ENCODE measurements at regions not wholly inside any gene's neighbourhood (a gene's known extent, or its start where the extent isn't known, plus 50 kb on each side); places are given as distances from the start of the nearest gene placed in this dataset.

DNA sequence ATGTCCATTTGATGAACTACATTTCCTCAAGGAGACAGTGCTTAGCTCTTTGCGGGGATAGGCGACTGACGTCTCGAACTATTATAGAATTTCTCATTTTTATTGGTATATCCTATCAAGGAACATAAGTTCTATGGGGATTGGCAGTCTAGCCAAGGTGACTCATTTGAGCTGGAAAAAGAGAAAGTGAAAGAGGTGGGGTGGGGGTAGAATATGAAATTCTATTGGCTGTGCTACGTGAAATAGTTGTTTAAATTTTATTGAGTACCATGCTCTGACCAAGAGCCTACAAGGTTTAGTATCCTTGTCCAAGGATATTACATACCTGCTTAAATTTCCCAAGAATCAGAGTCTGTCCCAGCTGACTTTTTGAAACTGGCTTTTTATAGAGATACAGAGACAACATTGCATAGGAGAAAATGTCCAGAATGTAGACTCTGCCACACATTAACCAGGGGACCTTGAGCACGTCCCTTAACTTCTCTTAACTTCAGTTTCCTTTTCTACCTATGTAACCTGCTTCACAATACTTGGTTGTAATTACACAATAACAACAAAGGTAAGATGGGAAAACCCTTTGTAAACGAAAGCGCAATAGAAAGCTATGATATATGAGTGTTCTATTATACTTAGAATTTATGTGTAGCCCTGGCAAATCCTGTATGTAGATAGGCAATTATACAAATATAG is 226.4 kb upstream of the WWC1 start:
- Mint-ChIP-seq H3K36me3 (ENCODE audit: low read depth) (no peaks in the 10 kb centered on the region), H3K27me3 (ENCODE audit: low read depth) (no peaks in the 10 kb centered on the region), H3K27ac (no peak overlapping the region), H3K4me3 (no peak overlapping the region), H3K4me1 (ENCODE audit: low read depth) (no peaks in the 10 kb centered on the region), H3K9me3 (no peaks in the 10 kb centered on the region)
- no peak for DNase-seq (ENCODE audit: low spot score)

GRCh38 chr5:168066536-168067208 is 224.8 kb upstream of the WWC1 start:
- no peak for DNase-seq (ENCODE audit: low spot score)
- H3K9me3 Mint-ChIP-seq: no peaks in the 10 kb centered on the region
- H3K27me3 Mint-ChIP-seq (ENCODE audit: low read depth): peaks cover 3% of the 10 kb centered on the region
- no peak overlapping the region for H3K4me3 Mint-ChIP-seq
- H3K36me3 Mint-ChIP-seq (ENCODE audit: low read depth): no peaks in the 10 kb centered on the region
- no peaks in the 10 kb centered on the region for H3K4me1 Mint-ChIP-seq (ENCODE audit: low read depth)
- no peak overlapping the region for H3K27ac Mint-ChIP-seq

- no peaks in the 10 kb centered on the region for H3K9me3 Mint-ChIP-seq
Observed at GRCh38 chr5:168070761-168071160, 220.7 kb upstream of the WWC1 start.

GRCh38 chr5:168072665-168073064 is 218.8 kb upstream of the WWC1 start:
- Mint-ChIP-seq H3K4me3 (no peak overlapping the region), H3K27ac (no peak overlapping the region), H3K4me1 (ENCODE audit: low read depth) (peaks cover 8% of the 10 kb centered on the region), H3K36me3 (ENCODE audit: low read depth) (no peaks in the 10 kb centered on the region), H3K27me3 (ENCODE audit: low read depth) (peaks cover 6% of the 10 kb centered on the region), H3K9me3 (no peaks in the 10 kb centered on the region)
- DNase-seq (ENCODE audit: low spot score): no peak

More at GRCh38 chr5:168070761-168071160, 220.7 kb upstream of the WWC1 start:
- Mint-ChIP-seq H3K4me3 (no peak overlapping the region), H3K27me3 (ENCODE audit: low read depth) (peaks cover 6% of the 10 kb centered on the region), H3K4me1 (ENCODE audit: low read depth) (peaks cover 8% of the 10 kb centered on the region), H3K27ac (no peak overlapping the region), H3K36me3 (ENCODE audit: low read depth) (no peaks in the 10 kb centered on the region)
- no peak for DNase-seq (ENCODE audit: low spot score)

GRCh38 chr5:168073311-168073710 is 218.1 kb upstream of the WWC1 start:
- H3K4me3 Mint-ChIP-seq: no peak overlapping the region
- no peaks in the 10 kb centered on the region for H3K9me3 Mint-ChIP-seq
- H3K27ac Mint-ChIP-seq: no peak overlapping the region
- no peaks in the 10 kb centered on the region for H3K36me3 Mint-ChIP-seq (ENCODE audit: low read depth)
- peaks cover 6% of the 10 kb centered on the region for H3K27me3 Mint-ChIP-seq (ENCODE audit: low read depth)
- peaks cover 8% of the 10 kb centered on the region for H3K4me1 Mint-ChIP-seq (ENCODE audit: low read depth)
- DNase-seq (ENCODE audit: low spot score): no peak

DNA sequence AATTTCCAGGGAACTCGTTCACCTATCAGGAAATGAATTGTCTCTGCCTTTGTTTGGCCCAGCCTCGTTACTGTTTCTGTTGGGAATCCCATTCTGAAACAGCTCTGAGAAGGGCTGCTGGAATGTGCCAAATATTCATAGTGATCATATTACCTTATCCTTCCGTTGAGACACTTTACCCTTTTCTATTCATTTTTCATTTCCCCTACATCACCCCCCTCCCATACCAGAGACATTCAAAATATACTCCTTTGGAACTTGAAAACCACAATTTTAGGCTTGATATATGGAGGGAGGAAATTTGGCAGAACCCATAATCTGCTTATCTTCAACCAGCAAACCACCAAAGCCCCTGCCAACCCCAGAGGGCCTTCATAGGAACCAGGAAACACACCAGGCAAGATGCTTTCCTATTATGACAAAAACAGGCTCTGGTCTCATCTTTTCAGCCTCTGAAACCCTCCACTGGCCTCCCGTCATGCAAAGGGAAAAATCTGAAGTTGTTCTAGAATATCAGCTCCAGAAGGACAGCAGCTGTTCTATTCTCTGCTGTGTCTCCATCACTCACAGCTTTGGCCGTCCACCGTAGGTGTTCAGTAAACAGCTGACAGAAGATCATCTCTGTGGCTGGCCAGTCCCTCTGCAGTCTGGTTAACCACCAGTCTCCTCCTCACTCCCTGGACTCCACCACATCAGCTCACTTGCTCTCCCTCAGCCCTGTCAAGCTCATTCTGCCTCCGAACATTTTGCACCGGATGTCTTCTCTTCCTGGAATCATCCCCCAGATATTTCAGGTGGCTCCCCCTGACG is 217.2 kb upstream of the WWC1 start:
- Mint-ChIP-seq H3K27me3 (ENCODE audit: low read depth) (peaks cover 6% of the 10 kb centered on the region), H3K36me3 (ENCODE audit: low read depth) (no peaks in the 10 kb centered on the region), H3K4me3 (no peak overlapping the region), H3K9me3 (no peaks in the 10 kb centered on the region), H3K4me1 (ENCODE audit: low read depth) (peaks cover 8% of the 10 kb centered on the region), H3K27ac (no peak overlapping the region)
- DNase-seq (ENCODE audit: low spot score): no peak

- no peak for DNase-seq (ENCODE audit: low spot score)
- Mint-ChIP-seq H3K4me1 (ENCODE audit: low read depth) (peaks cover 8% of the 10 kb centered on the region), H3K4me3 (no peak overlapping the region), H3K36me3 (ENCODE audit: low read depth) (no peaks in the 10 kb centered on the region), H3K27me3 (ENCODE audit: low read depth) (peaks cover 6% of the 10 kb centered on the region), H3K27ac (no peak overlapping the region), H3K9me3 (no peaks in the 10 kb centered on the region)
Observed at GRCh38 chr5:168075387-168075786, 216.1 kb upstream of the WWC1 start.

- Mint-ChIP-seq H3K4me3 (no peak overlapping the region), H3K36me3 (ENCODE audit: low read depth) (no peaks in the 10 kb centered on the region), H3K27ac (no peak overlapping the region), H3K4me1 (ENCODE audit: low read depth) (peaks cover 8% of the 10 kb centered on the region), H3K27me3 (ENCODE audit: low read depth) (peaks cover 3% of the 10 kb centered on the region), H3K9me3 (no peaks in the 10 kb centered on the region)
- no peak for DNase-seq (ENCODE audit: low spot score)
Observed at GRCh38 chr5:168076561-168076991, 214.9 kb upstream of the WWC1 start.

GRCh38 chr5:168085261-168086031 is 206.0 kb upstream of the WWC1 start:
- DNase-seq (ENCODE audit: low spot score): no peak
- Mint-ChIP-seq H3K27ac (no peak overlapping the region), H3K9me3 (peaks cover 5% of the 10 kb centered on the region)

DNA sequence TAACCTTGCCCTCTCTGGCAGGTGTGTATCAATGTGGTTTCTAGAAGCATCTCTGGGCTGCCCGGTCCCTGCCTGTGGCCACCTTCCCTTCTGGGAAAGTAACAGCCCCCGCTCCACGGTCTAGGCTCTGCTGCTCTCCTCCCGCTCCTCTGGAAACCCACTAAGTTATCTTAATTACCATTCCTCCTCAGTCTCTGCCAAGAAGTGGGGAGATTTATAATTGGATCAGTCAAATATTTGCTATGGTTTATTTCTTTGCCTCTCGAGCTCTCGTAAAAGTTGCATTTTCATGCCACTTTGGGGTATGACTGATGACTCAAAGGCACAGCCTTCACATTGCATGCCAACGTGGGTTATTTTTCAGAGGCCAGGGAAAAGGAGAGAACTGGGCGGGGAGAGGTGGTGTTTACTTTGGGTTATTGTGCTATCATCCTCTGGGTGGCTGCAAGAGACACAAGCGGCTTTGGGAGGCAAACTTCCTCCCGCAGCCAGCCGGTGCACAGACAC is 205.3 kb upstream of the WWC1 start:
- H3K27me3 Mint-ChIP-seq (ENCODE audit: low read depth): no peaks in the 10 kb centered on the region
- no peak for DNase-seq (ENCODE audit: low spot score)
- no peak overlapping the region for H3K27ac Mint-ChIP-seq
- H3K4me1 Mint-ChIP-seq (ENCODE audit: low read depth): peaks cover 5% of the 10 kb centered on the region
- peaks cover 5% of the 10 kb centered on the region for H3K9me3 Mint-ChIP-seq
- no peaks in the 10 kb centered on the region for H3K36me3 Mint-ChIP-seq (ENCODE audit: low read depth)
- H3K4me3 Mint-ChIP-seq: no peak overlapping the region

More at GRCh38 chr5:168085261-168086031, 206.0 kb upstream of the WWC1 start:
- peaks cover 5% of the 10 kb centered on the region for H3K4me1 Mint-ChIP-seq (ENCODE audit: low read depth)
- H3K27me3 Mint-ChIP-seq (ENCODE audit: low read depth): no peaks in the 10 kb centered on the region
- H3K4me3 Mint-ChIP-seq: no peak overlapping the region
- no peaks in the 10 kb centered on the region for H3K36me3 Mint-ChIP-seq (ENCODE audit: low read depth)

DNA sequence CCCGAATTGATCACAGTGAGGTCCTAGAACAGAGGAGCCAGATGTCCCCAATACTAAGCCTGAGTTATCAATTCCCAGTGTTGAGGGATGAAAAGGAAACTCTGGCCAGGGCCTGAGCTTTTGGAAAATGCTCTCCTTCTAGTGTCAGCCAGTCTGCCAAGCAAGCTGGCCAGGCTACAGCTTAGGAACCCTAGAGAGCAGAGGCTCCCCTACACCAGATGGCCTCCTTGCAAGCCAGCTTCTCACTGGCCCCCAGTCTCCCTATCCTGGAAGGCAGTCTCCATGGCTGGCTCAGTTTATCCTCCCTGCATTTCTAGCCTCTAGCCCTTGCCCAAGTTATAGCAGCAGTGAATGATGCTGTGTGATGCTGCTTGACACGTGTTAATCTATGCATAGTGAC is 204.7 kb upstream of the WWC1 start:
- Mint-ChIP-seq H3K9me3 (peaks cover 5% of the 10 kb centered on the region), H3K4me1 (ENCODE audit: low read depth) (peaks cover 5% of the 10 kb centered on the region), H3K27me3 (ENCODE audit: low read depth) (no peaks in the 10 kb centered on the region), H3K27ac (no peak overlapping the region), H3K36me3 (ENCODE audit: low read depth) (no peaks in the 10 kb centered on the region), H3K4me3 (no peak overlapping the region)
- DNase-seq (ENCODE audit: low spot score): no peak

DNA sequence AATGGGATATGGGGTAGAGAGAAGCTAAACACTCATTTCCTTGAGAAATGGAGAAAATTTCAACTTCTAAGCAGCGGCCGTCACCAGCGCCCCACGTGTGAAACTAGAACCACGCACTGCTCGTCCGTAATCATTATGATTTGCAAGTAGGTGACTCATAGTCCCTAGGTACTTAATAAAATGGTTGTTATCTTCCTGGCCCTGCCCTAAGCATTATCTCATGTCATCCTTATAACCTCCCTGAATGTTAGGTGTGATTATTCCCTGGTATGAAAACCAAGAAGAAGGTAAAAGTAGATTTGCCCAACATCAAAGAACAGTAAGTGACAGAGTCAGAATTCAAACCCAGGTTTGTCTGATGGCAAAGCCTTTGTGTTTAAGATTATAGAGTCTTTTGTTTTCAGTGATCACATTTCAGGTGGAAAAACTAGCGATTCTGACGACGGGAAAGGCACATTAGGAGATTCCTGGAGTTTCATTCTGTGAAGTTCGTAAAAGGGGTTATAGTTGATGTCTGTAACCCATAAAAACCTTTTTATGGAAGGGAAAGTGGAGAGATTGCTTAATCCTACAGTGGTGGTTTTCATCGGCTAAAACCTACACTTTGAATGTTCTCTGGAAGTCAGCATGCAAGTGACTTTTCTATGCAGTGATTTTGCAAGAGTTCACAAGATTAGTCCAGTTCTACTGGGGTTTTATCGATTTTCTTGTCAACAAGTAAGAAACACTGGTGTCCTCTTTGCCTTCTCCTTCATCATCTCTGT is 202.9 kb upstream of the WWC1 start:
- Mint-ChIP-seq H3K4me3 (no peak overlapping the region), H3K27ac (no peak overlapping the region), H3K4me1 (ENCODE audit: low read depth) (peaks cover 5% of the 10 kb centered on the region), H3K9me3 (peaks cover 5% of the 10 kb centered on the region), H3K36me3 (ENCODE audit: low read depth) (no peaks in the 10 kb centered on the region), H3K27me3 (ENCODE audit: low read depth) (no peaks in the 10 kb centered on the region)
- DNase-seq (ENCODE audit: low spot score): no peak
